WI38 (cell line): ENCODE measurements at regions not wholly inside any gene's neighbourhood (a gene's known extent, or its start where the extent isn't known, plus 50 kb on each side); places are given as distances from the start of the nearest gene placed in this dataset.

Source experiments
- H3K4me3 ChIP-seq: 2 replicates; pipeline ENCODE4 v1.5.1; 2011; ENCODE audit warnings: low read depth, mild to moderate bottlenecking, control low read depth, low read length
- CTCF ChIP-seq: IDR thresholded peaks from 2 replicates; pipeline ENCODE4 v1.5.1; 2012; ENCODE audit warnings: low read depth, mild to moderate bottlenecking, control low read depth, low read length

- no peak overlapping the region for H3K4me3 ChIP-seq
Measured at GRCh38 chr20:20835897-20836296, 123.5 kb upstream of the RALGAPA2 start.

DNA sequence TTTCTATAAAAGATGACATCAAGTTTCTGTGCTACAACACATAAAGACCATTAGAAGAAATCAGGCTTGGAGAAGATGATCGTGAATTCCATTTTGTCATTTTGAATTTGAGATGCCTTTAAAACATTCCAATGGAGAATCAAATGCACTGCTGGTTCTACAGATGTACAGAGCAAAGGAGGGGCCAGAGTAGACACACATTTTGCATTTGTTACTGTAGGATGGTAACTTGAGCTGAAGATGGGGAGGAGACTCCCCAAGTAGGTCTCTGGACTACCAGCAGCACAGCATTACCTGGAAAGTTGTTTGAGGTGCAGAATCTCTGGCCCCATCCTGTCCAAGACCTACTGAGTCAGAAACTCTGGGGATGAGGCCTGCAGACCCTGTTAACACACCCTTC is 121.6 kb upstream of the RALGAPA2 start:
- no peak overlapping the region for H3K4me3 ChIP-seq
- TF ChIP-seq CTCF, result no peak

More at GRCh38 chr20:20835897-20836296, 123.5 kb upstream of the RALGAPA2 start:
- no peak for TF ChIP-seq CTCF

- no peak overlapping the region for H3K4me3 ChIP-seq
- no peak for TF ChIP-seq CTCF
Measured at GRCh38 chr20:20832715-20833114, 120.3 kb upstream of the RALGAPA2 start.

DNA sequence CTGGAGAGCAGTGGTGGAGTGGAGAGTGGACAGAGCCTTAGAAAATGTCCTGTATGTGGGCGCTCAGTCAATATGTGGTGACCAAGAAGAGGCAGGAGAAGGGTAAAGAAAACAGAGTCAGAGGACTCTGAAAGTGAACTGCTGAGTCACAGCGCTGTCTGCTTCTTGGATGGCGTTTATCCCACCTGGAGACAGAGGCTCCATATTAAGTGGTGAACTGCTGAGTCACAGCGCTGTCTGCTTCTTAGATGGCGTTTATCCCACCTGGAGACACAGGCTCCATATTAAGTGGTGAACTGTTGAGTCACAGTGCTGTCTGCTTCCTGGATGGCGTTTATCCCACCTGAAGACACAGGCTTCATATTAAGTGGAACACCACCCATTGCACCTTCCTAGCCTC is 119.3 kb upstream of the RALGAPA2 start:
- H3K4me3 ChIP-seq, result no peak overlapping the region
- no peak for TF ChIP-seq CTCF

- TF ChIP-seq CTCF, result no peak
Measured at GRCh38 chr20:20829681-20830080, 117.2 kb upstream of the RALGAPA2 start.

GRCh38 chr20:20827992-20828597 is 115.7 kb upstream of the RALGAPA2 start:
- TF ChIP-seq CTCF, result no peak
- no peak overlapping the region for H3K4me3 ChIP-seq

More at GRCh38 chr20:20829681-20830080, 117.2 kb upstream of the RALGAPA2 start:
- H3K4me3 ChIP-seq, result no peak overlapping the region

DNA sequence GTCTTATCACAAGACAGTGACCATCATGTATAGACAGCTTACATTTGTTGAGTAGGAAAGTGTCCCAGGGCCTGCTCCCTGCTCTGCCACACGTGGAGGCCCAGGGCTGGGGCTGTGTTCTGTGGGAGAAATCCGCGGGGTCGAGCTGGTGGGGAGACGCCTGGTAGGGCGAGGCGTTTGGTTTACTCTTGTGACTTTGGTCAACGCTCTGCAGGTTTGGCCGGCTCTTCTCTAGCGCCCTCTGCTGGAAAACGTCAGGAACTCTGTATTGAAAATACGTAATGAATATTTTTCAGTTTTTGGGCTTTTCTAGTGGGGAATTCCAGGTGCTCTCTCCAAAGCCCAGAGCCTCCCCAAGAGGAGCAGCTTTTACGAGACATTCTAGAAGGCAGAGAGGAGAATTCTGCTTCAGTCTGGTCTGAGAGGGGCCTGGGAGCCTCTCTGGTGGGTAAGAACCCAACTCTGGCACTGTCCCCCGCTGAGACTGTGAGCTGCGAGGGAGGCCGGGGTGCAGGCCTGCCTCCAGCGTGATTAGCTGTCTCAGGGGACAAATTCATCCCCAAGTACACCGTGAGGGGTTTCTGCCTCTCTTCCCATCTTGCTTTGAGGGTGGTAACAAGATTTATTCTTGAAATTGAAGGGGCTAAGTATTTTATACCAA is 112.6 kb upstream of the RALGAPA2 start:
- H3K4me3 ChIP-seq, result no peak overlapping the region
- peak; percentile 57 for TF ChIP-seq CTCF
